ENCODE measurements at regions not wholly inside any gene's neighbourhood (a gene's known extent, or its start where the extent isn't known, plus 50 kb on each side); places are given as distances from the start of the nearest gene placed in this dataset.

GRCh38 chr13:33352041-33352440 is 66.5 kb upstream of the STARD13 start:
- TF ChIP-seq POLR2AphosphoS5 (IDR thresholded peaks at IDR 0.05) (no peak), CTCF (IDR thresholded peaks at IDR 0.05) (no peak), POLR2A (IDR thresholded peaks at IDR 0.05) (no peak)
